ENCODE measurements at regions not wholly inside any gene's neighbourhood (a gene's known extent, or its start where the extent isn't known, plus 50 kb on each side); places are given as distances from the start of the nearest gene placed in this dataset.

- TF ChIP-seq SREBF1 (IDR thresholded peaks at IDR 0.05; ENCODE audit: borderline replicate concordance, low read depth, low read length) (no peak), JUND (IDR thresholded peaks at IDR 0.05; ENCODE audit: borderline replicate concordance, low read depth, low read length) (no peak), JUND (tag; IDR thresholded peaks at IDR 0.05; ENCODE audit: borderline replicate concordance, low read depth, low read length) (no peak), TAF1 (IDR thresholded peaks at IDR 0.05; ENCODE audit: control insufficient read depth, extremely low read depth, insufficient read depth, low read length, severe bottlenecking) (no peak), MXI1 (IDR thresholded peaks at IDR 0.05; ENCODE audit: low read depth, low read length) (no peak), PURB (CRISPR knock-in tag; IDR thresholded peaks at IDR 0.05; ENCODE audit: low read depth) (no peak), CBFB (CRISPR knock-in tag; IDR thresholded peaks at IDR 0.05) (no peak), ZNF274 (IDR thresholded peaks at IDR 0.05; ENCODE audit: borderline replicate concordance, low read depth, low read length) (no peak), EZH2 (IDR thresholded peaks at IDR 0.05; ENCODE audit: borderline replicate concordance, low read depth, low read length) (no peak), KLF13 (tag; IDR thresholded peaks at IDR 0.05; ENCODE audit: borderline replicate concordance, low read depth) (no peak)
- TF ChIP-seq, protein P1, sequence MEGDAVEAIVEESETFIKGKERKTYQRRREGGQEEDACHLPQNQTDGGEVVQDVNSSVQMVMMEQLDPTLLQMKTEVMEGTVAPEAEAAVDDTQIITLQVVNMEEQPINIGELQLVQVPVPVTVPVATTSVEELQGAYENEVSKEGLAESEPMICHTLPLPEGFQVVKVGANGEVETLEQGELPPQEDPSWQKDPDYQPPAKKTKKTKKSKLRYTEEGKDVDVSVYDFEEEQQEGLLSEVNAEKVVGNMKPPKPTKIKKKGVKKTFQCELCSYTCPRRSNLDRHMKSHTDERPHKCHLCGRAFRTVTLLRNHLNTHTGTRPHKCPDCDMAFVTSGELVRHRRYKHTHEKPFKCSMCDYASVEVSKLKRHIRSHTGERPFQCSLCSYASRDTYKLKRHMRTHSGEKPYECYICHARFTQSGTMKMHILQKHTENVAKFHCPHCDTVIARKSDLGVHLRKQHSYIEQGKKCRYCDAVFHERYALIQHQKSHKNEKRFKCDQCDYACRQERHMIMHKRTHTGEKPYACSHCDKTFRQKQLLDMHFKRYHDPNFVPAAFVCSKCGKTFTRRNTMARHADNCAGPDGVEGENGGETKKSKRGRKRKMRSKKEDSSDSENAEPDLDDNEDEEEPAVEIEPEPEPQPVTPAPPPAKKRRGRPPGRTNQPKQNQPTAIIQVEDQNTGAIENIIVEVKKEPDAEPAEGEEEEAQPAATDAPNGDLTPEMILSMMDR (IDR thresholded peaks at IDR 0.05 in 2 of 3, conservative IDR thresholded peaks at IDR 0.05 in 1 of 3; ENCODE audit: insufficient read depth in 2 of 3, low read depth in 1 of 3, low read length in 3 of 3), result no peak
- TF ChIP-seq, protein P2, sequence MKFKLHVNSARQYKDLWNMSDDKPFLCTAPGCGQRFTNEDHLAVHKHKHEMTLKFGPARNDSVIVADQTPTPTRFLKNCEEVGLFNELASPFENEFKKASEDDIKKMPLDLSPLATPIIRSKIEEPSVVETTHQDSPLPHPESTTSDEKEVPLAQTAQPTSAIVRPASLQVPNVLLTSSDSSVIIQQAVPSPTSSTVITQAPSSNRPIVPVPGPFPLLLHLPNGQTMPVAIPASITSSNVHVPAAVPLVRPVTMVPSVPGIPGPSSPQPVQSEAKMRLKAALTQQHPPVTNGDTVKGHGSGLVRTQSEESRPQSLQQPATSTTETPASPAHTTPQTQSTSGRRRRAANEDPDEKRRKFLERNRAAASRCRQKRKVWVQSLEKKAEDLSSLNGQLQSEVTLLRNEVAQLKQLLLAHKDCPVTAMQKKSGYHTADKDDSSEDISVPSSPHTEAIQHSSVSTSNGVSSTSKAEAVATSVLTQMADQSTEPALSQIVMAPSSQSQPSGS (CRISPR knock-in tag; IDR thresholded peaks at IDR 0.05), result no peak
Observed at GRCh38 chr2:196242131-196242620, 70.8 kb upstream of the STK17B start.
